PC-3 (cell line): ENCODE measurements at regions not wholly inside any gene's neighbourhood (a gene's known extent, or its start where the extent isn't known, plus 50 kb on each side); places are given as distances from the start of the nearest gene placed in this dataset.
A peak's percentile ranks its signal among the peaks of the same experiment; 100 is the strongest.
"Not testable (repeated sequence)": the region's sequence is repeated elsewhere in the genome, so short reads cannot be mapped to it uniquely, and the experiment has no call there.

Experiments used
- ATAC-seq: fragments of 200-7000 bp; cut with Tn5 transposase; 2 replicates; pipeline ENCODE4 v1.9.1; 2020; ENCODE audit warnings: mild to moderate bottlenecking, moderate library complexity
- BruUV-seq: library from RNA; stranded (reverse); fragments of 400-500 nt; replicated peaks from 2 replicates; lab custom pipeline; 2021; lab: Mats Ljungman, UMichigan
- CTCF ChIA-PET: fragments of 300-600 bp; sonication (Branson Sonifier 250); formaldehyde crosslinking; loops from one replicate; lab custom pipeline; 2022; ENCODE audit warnings: antibody characterized with exemption; lab: Charles Lee
- POLR2A ChIA-PET: fragments of 300-600 bp; sonication (Branson Sonifier 250); formaldehyde crosslinking; loops from one replicate; lab custom pipeline; 2022; ENCODE audit warnings: antibody characterized with exemption; ENCODE audit not compliant: unreplicated experiment; lab: Charles Lee
- DNase-seq: peaks from one replicate; pipeline ENCODE4 v3.0.0-alpha.2; 2015
- H2AFZ ChIP-seq: fragments of 300-600 bp; sonication (generic); 2 replicates; pipeline ENCODE4 v1.6.0; 2016; ENCODE audit warnings: antibody characterized with exemption, low read length
- H3F3A ChIP-seq: fragments of 300-600 bp; sonication (generic); one replicate; pipeline ENCODE4 v1.6.0; 2017; ENCODE audit warnings: antibody characterized with exemption, low read length, control low read depth, mild to moderate bottlenecking; ENCODE audit not compliant: unreplicated experiment
- H3K27ac ChIP-seq: fragments of 300-600 bp; sonication (generic); 2 replicates; pipeline ENCODE4 v1.5.1; 2016; ENCODE audit warnings: mild to moderate bottlenecking, low read length
- H3K27me3 ChIP-seq: fragments of 300-600 bp; sonication (generic); 2 replicates; pipeline ENCODE4 v1.6.1; 2016; ENCODE audit warnings: low read length, mixed read lengths
- H3K36me3 ChIP-seq: fragments of 300-600 bp; sonication (generic); 2 replicates; pipeline ENCODE4 v1.6.1; 2016; ENCODE audit warnings: low read depth, mixed run types, low read length, mixed read lengths
- H3K4me1 ChIP-seq: fragments of 300-600 bp; sonication (generic); 2 replicates; pipeline ENCODE4 v1.5.1; 2016; ENCODE audit warnings: low read length; ENCODE audit not compliant: insufficient read depth
- H3K4me2 ChIP-seq: fragments of 300-600 bp; sonication (generic); 2 replicates; pipeline ENCODE4 v1.6.0; 2016; ENCODE audit warnings: low read length
- H3K4me3 ChIP-seq: fragments of 300-600 bp; sonication (generic); 2 replicates; pipeline ENCODE4 v1.5.1; 2016; ENCODE audit warnings: mild to moderate bottlenecking, low read length, mixed read lengths
- H3K79me2 ChIP-seq: fragments of 300-600 bp; sonication (generic); 2 replicates; pipeline ENCODE4 v1.6.1; 2017; ENCODE audit warnings: low read length, mixed read lengths
- H3K9ac ChIP-seq: fragments of 300-600 bp; sonication (generic); 2 replicates; pipeline ENCODE4 v1.6.0; 2016; ENCODE audit warnings: mild to moderate bottlenecking, low read length
- H3K9me2 ChIP-seq: fragments of 300-600 bp; sonication (generic); replicated peaks from 2 replicates; pipeline ENCODE4 v1.6.1; 2016; ENCODE audit warnings: mixed run types, low read length, mixed read lengths
- H3K9me3 ChIP-seq: fragments of 300-600 bp; sonication (generic); 2 replicates; pipeline ENCODE4 v1.6.1; 2016; ENCODE audit warnings: low read length, mixed read lengths
- H4K20me1 ChIP-seq: fragments of 300-600 bp; sonication (generic); 2 replicates; pipeline ENCODE4 v1.6.1; 2016; ENCODE audit warnings: low read length, mixed read lengths
- EZH2 ChIP-seq: fragments of 300-600 bp; sonication (generic); IDR thresholded peaks from one replicate; pipeline ENCODE4 v1.6.1; 2017; ENCODE audit warnings: antibody characterized with exemption, mild to moderate bottlenecking, low read length; ENCODE audit not compliant: unreplicated experiment
- EZH2phosphoT487 ChIP-seq: fragments of 300-600 bp; sonication (generic); IDR thresholded peaks from 2 replicates; pipeline ENCODE4 v1.6.1; 2018; ENCODE audit warnings: mild to moderate bottlenecking, antibody characterized with exemption, low read length, borderline replicate concordance
- intact Hi-C: fragments of 100-400 bp; cut with micrococcal nuclease; formaldehyde crosslinking; loops from 2 replicates; pipeline ENCODE4 v1.9.0; 2023
- TF ChIP-seq, protein P1 (sequence below): fragments of 300-600 bp; sonication (generic); conservative IDR thresholded peaks from 2 replicates; pipeline ENCODE4 v1.5.1; 2017; ENCODE audit warnings: antibody characterized with exemption, low read depth, mild to moderate bottlenecking, low read length

DNA sequence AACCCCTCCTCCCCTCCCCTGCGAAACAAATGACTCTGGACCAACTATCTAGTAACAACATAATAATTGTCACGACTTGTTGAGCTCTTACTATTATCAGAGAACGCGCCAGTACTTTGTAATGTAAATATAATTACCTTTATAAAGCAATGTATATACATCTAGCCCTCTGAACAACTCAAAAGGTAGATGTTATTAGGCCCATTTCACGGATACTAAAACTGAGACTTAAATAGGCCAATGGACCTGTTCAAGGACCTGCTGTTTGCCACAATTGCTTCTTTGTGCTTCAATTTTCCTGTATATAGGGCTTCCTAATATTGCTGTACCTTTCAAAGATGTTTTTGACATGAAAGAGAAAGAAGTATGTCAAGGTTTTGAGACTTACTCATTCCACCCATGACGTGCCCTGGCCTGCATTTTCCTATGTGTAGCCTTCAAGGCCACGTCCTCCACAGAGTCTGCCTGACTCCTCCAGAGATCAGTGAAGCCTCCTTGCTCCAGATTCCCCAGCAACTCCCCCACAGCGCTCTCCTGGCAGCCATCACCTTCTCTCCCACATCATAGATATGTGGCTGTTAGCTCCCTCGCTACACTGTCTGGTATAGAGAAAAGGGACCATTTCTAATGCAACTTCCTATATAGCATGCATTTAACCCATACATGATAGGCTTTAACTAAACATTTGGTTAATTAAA is 156.6 kb downstream of the SKIDA1 start:
- TF ChIP-seq, protein P1, sequence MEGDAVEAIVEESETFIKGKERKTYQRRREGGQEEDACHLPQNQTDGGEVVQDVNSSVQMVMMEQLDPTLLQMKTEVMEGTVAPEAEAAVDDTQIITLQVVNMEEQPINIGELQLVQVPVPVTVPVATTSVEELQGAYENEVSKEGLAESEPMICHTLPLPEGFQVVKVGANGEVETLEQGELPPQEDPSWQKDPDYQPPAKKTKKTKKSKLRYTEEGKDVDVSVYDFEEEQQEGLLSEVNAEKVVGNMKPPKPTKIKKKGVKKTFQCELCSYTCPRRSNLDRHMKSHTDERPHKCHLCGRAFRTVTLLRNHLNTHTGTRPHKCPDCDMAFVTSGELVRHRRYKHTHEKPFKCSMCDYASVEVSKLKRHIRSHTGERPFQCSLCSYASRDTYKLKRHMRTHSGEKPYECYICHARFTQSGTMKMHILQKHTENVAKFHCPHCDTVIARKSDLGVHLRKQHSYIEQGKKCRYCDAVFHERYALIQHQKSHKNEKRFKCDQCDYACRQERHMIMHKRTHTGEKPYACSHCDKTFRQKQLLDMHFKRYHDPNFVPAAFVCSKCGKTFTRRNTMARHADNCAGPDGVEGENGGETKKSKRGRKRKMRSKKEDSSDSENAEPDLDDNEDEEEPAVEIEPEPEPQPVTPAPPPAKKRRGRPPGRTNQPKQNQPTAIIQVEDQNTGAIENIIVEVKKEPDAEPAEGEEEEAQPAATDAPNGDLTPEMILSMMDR = no peak
- TF ChIP-seq EZH2 (no peak), EZH2phosphoT487 (no peak)
- Histone ChIP-seq H3K27me3 (no peaks in the 10 kb centered on the region), H3K4me1 (peaks cover 19% of the 10 kb centered on the region), H3K9me2 (no peaks in the 10 kb centered on the region), H3K9me3 (no peaks in the 10 kb centered on the region), H3K4me3 (no peak overlapping the region), H3K9ac (no peak overlapping the region), H3K4me2 (no peak overlapping the region), H3F3A (no peaks in the 10 kb centered on the region), H2AFZ (no peak overlapping the region), H3K27ac (no peak overlapping the region), H3K79me2 (no peaks in the 10 kb centered on the region), H4K20me1 (no peaks in the 10 kb centered on the region), H3K36me3 (no peaks in the 10 kb centered on the region)
- no TSS peak for BruUV-seq
- DNase-seq (no peak), ATAC-seq (no peak)
- CTCF ChIA-PET = no interaction called here
- intact Hi-C loops = no loop called here
- POLR2A ChIA-PET = no interaction called here

DNA sequence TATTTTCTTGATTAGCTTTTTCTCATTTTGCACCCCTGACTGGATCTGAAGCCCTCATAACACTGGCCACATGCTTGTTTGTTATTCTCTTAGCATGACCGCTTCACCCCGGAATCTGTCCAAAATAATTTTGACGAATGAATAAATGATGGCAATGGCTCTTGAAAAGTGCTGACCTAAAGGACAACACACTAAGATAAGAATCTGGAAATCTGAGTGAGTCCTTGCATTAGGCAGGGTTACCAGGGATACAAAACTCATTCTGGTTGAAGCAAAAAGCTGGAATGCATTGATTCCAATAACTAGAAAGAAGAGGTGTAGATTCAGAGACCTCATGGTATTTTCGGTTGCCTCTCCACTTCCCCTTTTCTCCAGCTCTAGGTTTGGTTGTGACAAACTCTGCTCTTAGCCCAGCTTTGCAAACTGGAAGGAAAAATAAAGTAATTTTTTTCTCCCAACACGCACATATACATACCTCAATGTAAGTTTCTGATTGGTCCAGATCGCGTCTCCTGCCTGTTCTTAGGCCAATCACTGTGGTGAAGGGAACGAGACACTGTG is 157.4 kb downstream of the SKIDA1 start:
- DNase-seq (no peak), ATAC-seq (no peak)
- ChIA-PET CTCF (no interaction called here), POLR2A (no interaction called here)
- no peaks in the 10 kb centered on the region for H3K27me3 ChIP-seq
- no peak overlapping the region for H3K4me3 ChIP-seq
- no peaks in the 10 kb centered on the region for H3K9me2 ChIP-seq
- H3K4me2 ChIP-seq = no peak overlapping the region
- H3K9ac ChIP-seq = no peak overlapping the region
- H3K4me1 ChIP-seq = peaks cover 24% of the 10 kb centered on the region
- BruUV-seq = no TSS peak
- TF ChIP-seq EZH2phosphoT487 = no peak
- TF ChIP-seq, protein P1 = no peak
- no peak for TF ChIP-seq EZH2
- no peaks in the 10 kb centered on the region for H3K9me3 ChIP-seq
- no peaks in the 10 kb centered on the region for H4K20me1 ChIP-seq
- no peak overlapping the region for H2AFZ ChIP-seq
- H3K36me3 ChIP-seq = no peaks in the 10 kb centered on the region
- H3K79me2 ChIP-seq = no peaks in the 10 kb centered on the region
- no peaks in the 10 kb centered on the region for H3F3A ChIP-seq
- no peak overlapping the region for H3K27ac ChIP-seq
- intact Hi-C loops = no loop called here

DNA sequence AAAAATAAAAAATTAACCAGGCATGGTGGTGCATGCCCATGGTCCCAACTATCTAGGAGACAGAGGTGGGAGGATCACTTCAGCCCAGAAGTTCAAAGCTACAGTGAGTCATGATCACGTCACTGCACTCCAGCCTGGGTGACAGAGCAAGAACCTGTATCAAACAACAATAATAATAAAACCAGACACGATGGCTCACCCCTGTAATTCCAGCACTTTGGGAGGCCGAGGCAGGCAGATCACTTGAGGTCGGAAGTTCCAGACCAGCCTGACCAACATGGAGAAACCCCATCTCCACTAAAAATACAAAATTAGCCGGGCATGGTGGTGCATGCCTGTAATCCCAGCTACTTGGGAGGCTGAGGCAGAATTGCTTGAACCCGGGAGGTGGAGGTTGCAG is 159.4 kb downstream of the SKIDA1 start:
- peak; percentile 87 for DNase-seq
- CTCF ChIA-PET, H2AFZ ChIP-seq, H3K4me3 ChIP-seq, H3K9ac ChIP-seq, H3K79me2 ChIP-seq, H3K4me2 ChIP-seq, H3F3A ChIP-seq, H3K9me3 ChIP-seq, H3K27me3 ChIP-seq, intact Hi-C loops, H3K36me3 ChIP-seq, H4K20me1 ChIP-seq, H3K9me2 ChIP-seq: not testable (repeated sequence)
- Histone ChIP-seq H3K27ac (peak overlapping the region; percentile 98), H3K4me1 (peaks cover 36% of the 10 kb centered on the region)
- BruUV-seq = TSS peak; percentile 100
- peak; percentile 56 for ATAC-seq
- POLR2A ChIA-PET = interaction anchor here (0.5 kb wide), 1 partner anchor 296 kb away, joined by 3 read pairs; no protein-coding TSS in a partner anchor
